Choroid plexus epithelial cell (primary cell): ENCODE measurements at regions not wholly inside any gene's neighbourhood (a gene's known extent, or its start where the extent isn't known, plus 50 kb on each side); places are given as distances from the start of the nearest gene placed in this dataset.
"Not testable (repeated sequence)": the region's sequence is repeated elsewhere in the genome, so short reads cannot be mapped to it uniquely, and the experiment has no call there.

Experiments
- DNase-seq: peaks from one replicate; pipeline ENCODE4 v3.0.0-alpha.2; 2010; ENCODE audit warnings: low read depth
- H3K4me3 ChIP-seq: 2 replicates; pipeline ENCODE4 v1.5.1; 2011; ENCODE audit warnings: low read depth, mild to moderate bottlenecking, control low read depth, low read length, moderate library complexity
- TF ChIP-seq, protein P1 (sequence below): conservative IDR thresholded peaks from 2 replicates; pipeline ENCODE4 v1.5.1; 2011; ENCODE audit warnings: low read depth, mild to moderate bottlenecking, control low read depth, inconsistent platforms, low read length, moderate library complexity

DNA sequence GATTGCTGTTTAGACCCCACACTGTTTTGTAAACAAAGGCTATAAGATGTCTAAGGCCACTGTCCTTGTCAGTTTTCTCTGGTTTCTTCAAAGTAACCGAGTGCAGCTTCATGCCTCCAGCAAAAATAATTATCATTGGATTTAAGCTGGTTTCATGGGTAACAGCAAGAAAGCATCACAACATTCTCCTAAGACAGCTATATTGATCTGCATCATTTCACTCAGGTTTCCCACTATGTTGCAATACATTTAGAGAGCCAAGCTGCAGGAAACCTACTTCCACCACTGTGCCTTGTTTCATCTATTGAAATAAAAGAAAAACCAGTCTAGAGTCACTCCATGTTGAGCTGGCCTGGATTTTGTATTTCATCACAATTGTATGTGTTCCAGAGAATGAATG, 351.4 kb downstream of the OXSM start:
- DNase-seq: no peak
- no peak overlapping the region for H3K4me3 ChIP-seq
- TF ChIP-seq, protein P1, sequence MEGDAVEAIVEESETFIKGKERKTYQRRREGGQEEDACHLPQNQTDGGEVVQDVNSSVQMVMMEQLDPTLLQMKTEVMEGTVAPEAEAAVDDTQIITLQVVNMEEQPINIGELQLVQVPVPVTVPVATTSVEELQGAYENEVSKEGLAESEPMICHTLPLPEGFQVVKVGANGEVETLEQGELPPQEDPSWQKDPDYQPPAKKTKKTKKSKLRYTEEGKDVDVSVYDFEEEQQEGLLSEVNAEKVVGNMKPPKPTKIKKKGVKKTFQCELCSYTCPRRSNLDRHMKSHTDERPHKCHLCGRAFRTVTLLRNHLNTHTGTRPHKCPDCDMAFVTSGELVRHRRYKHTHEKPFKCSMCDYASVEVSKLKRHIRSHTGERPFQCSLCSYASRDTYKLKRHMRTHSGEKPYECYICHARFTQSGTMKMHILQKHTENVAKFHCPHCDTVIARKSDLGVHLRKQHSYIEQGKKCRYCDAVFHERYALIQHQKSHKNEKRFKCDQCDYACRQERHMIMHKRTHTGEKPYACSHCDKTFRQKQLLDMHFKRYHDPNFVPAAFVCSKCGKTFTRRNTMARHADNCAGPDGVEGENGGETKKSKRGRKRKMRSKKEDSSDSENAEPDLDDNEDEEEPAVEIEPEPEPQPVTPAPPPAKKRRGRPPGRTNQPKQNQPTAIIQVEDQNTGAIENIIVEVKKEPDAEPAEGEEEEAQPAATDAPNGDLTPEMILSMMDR: no peak

DNA sequence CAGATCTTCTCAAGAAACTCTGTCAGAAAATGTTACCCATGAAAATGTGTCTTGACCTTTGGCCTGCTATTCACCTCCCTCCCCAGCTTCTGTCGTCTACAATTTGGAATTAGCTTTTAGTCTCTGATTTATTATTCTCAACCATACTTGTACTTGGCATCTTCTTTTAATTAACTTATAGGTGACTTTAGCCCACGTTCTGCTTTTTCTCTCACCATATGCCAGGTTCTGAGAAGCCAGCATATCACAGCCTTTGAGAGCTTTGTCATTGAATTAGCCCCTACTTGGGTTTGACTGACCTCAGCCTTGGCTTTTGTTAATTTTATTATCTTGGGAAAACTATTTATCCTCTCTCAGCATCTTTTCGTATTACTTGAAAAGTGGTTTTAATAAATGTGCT, 355.9 kb downstream of the OXSM start:
- TF ChIP-seq, protein P1: no peak
- DNase-seq: no peak
- H3K4me3 ChIP-seq: no peak overlapping the region

DNA sequence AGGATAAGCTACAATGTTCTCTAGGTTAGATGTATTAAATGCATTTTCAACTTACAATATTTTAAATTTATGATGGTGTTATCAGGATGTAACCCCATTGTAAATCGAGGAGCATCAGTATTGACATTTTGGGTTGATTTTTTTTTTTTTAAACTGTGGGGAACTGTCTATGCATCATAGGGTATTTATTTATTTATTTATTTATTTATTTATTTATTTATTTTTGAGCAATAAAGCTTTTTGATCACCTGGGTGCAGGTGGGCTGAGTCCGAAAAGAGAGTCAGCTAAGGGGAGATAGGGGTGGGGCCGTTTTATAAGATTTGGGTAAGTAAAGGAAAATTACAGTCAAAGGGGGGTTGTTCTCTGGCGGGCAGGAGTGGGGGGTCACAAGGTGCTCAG, 367.5 kb downstream of the OXSM start:
- DNase-seq, H3K4me3 ChIP-seq: not testable (repeated sequence)

DNA sequence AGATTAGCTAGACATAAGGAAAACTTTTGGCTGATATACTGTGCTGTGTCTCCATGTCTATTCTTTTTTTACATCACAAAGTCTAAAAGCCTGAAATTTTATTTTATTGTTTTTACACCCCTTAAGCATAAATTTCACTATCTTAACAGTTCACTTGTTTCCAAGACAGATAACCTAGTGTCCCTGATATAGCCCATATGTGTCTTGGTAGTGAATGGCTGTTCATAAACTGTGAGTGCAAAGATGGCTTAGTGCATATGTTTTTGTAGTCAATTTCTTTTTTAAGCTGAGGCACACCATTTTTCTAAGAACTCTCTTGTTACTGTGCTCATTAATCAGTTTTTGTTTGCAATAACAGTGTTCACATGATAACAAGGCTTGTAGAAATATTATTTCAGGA, 381.1 kb downstream of the OXSM start:
- TF ChIP-seq, protein P1: no peak
- H3K4me3 ChIP-seq: no peak overlapping the region
- no peak for DNase-seq

DNA sequence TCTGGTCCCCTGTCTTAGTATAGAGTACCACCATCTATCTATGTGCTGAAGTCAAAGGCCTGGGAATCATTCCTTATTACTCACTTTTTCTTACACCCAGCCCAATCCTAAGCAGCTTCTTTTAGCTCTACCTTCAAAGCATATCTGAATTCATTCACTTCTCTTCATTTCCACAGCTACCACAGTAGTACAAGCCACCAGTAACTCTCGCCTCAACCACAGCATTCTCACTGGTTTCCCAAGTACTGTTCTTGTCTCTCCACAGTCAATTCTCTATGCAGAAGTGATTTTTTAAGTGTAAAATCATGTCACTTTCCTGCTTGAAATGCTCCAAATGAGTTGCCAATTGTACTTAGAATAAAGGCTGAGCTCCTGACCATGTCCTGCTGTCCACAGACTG, 401.7 kb downstream of the OXSM start:
- TF ChIP-seq, protein P1: no peak
- no peak for DNase-seq
- no peak overlapping the region for H3K4me3 ChIP-seq

DNA sequence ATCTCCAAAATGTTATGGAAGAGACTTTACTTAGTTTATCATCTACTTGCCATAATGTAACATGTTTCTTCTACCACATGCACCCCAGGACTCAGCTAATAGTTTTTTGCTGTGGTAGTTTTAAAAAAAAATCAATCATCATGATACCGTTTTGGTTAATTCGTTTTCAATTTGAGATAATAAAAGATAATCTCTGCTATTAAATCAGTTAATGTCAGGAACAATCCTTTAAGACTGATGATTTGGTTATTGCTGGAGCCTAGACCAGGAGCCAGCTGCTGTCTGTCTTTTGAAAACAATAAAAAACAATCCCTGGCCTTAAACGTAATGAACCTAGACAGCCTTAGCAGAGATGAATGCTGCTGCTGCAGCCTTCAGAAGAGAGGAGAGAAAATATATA, 403.7 kb downstream of the OXSM start:
- DNase-seq: no peak
- TF ChIP-seq, protein P1: no peak
- H3K4me3 ChIP-seq: no peak overlapping the region

DNA sequence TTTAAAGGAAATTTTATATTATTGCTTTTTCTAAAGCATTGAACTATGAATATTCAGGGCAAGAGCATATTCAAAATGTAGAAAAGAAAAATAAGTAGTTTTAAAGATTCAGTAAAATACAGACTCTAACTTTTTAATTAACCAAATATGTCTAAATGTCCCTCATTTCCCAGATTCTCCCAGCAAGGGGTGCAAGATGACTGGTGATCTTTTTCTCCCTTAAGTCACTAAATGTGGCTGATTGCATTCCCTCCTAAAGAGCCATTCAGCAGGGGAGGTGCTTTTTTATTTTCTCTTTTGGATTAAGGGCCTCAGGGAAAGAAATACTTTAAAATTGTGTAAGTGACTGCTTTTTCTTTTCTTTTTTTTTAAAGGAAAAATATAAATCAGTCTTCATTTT, 406.9 kb downstream of the OXSM start:
- no peak for DNase-seq
- TF ChIP-seq, protein P1: no peak

DNA sequence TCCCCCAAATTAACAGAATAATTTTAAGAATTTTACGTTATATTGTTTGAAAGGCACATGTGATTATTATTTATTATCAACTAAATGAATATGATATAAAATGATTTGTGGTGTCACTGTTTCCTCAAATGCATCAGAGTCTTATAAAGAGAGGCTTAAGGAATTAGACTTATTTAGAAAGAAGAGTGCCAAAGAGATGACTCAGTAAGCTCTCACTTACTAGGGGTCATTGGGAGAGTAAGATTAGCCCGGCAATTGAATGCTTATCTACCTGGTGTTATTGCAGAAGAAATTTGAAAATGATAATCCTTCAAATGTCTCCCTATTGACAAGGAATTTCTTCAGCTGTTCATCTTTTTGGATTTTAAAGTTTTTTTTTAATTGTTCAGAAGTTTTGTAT, 408.7 kb downstream of the OXSM start:
- no peak for DNase-seq
- TF ChIP-seq, protein P1: no peak

More for the DNA sequence above, 406.9 kb downstream of the OXSM start:
- no peak overlapping the region for H3K4me3 ChIP-seq

More for the DNA sequence above, 408.7 kb downstream of the OXSM start:
- H3K4me3 ChIP-seq: no peak overlapping the region
